LNCaP clone FGC (cell line): ENCODE measurements at regions not wholly inside any gene's neighbourhood (a gene's known extent, or its start where the extent isn't known, plus 50 kb on each side); places are given as distances from the start of the nearest gene placed in this dataset.

Source experiments
- DNase-seq: peaks from one replicate; pipeline ENCODE4 v3.0.0-alpha.2; 2011; ENCODE audit warnings: low read depth
- H3K4me3 ChIP-seq: 2 replicates; pipeline ENCODE4 v1.5.1; 2011; ENCODE audit warnings: mild to moderate bottlenecking, low read depth, low read length, control low read depth
- CTCF ChIP-seq: IDR thresholded peaks from 2 replicates; pipeline ENCODE4 v1.5.1; 2012; ENCODE audit warnings: mild to moderate bottlenecking; ENCODE audit not compliant: control insufficient read depth, insufficient read depth; ENCODE audit errors: extremely low read depth

GRCh38 chr18:73758446-73758845 lies 389.2 kb downstream of the FBXO15 start:
- no peak for DNase-seq
- no peak for TF ChIP-seq CTCF
- no peak overlapping the region for H3K4me3 ChIP-seq

- no peak for TF ChIP-seq CTCF
- peak overlapping the region; percentile 33 for H3K4me3 ChIP-seq
- peak; percentile 87 for DNase-seq
These were observed 391.2 kb downstream of the FBXO15 start for GRCh38 chr18:73756256-73757091.

DNA sequence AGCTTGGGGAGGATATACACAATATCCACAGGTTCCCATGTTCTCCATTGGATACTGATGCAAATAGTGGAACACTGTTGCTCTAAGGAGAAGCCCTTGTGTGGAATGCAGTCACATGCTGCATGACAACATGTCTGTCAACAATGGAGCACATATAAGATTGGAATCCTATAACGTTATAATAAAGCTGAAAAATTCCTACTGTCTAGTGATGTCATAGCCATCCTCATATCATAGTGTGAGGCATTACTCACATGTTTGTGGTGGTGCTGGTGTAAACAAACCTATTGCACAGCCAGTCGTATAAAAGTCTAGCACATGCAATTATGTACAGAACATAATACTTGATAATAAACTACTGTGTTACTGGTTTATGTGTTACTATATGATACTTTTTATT lies 394.7 kb downstream of the FBXO15 start:
- DNase-seq = peak; percentile 23
- no peak overlapping the region for H3K4me3 ChIP-seq
- TF ChIP-seq CTCF = no peak

DNA sequence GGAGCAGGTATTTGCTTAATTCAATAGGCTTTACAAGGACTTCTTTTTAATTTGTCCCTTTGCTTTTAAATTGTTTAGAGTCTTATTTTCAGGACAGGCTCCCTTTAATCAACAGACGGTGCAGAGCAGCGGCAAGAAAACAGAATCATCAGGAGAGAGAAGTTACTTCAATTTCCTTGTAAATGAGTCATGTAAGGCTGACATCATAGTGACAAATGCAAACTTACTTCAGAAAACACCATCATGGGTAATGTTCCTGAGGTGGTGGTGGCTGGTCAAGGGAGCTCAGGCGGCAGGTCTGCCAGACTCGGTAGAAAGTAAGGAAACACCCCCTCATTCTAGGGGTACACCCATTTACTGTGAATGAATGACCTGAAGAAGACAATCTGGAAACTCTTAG lies 395.1 kb downstream of the FBXO15 start:
- DNase-seq = no peak
- TF ChIP-seq CTCF = no peak
- H3K4me3 ChIP-seq = no peak overlapping the region

DNA sequence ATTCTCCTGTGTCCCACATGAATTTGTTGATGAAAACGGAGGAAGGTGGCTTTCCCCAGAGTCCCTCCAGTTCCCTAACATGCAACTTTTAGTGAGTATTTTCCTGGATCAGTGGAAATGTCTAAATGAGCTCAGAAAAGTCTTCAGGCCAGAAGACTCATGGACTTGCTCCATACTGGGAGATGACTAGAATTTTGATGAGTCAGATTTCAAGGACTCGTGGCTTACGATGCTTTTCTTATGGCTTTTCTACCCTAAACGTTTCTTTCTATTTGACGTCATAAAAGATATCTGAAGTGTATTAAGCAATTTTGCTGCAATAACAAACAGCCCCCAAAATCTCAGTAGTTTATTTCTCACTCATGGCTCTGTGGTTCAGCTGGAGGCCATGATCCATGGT lies 397.6 kb downstream of the FBXO15 start:
- H3K4me3 ChIP-seq = no peak overlapping the region
- no peak for DNase-seq
- TF ChIP-seq CTCF = no peak

DNA sequence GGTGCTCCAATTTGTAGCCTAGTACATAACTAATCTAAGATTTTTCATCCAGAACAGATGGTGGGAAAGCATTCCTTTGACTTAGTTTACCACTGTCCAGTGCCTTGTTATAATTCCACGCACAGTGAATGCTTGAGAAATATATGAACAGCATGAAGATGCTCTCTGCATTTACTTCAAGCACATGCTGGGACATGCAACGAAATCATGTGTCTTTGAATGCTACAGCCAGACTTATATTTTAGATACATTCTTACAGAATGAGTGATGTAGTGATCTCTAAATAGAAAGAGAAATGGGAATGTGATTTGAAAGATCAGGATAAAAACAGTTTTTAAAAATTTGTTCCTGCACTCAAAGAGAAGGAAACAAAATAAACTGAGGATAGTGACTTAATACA lies 398.3 kb downstream of the FBXO15 start:
- H3K4me3 ChIP-seq = no peak overlapping the region
- no peak for TF ChIP-seq CTCF
- no peak for DNase-seq

GRCh38 chr18:73748731-73749130 lies 398.9 kb downstream of the FBXO15 start:
- no peak overlapping the region for H3K4me3 ChIP-seq
- TF ChIP-seq CTCF = no peak
- DNase-seq = no peak
